Smooth muscle cell (in vitro differentiated cells): ENCODE measurements at regions not wholly inside any gene's neighbourhood (a gene's known extent, or its start where the extent isn't known, plus 50 kb on each side); places are given as distances from the start of the nearest gene placed in this dataset.

ENCODE experiments used
- DNase-seq: peaks from one replicate; lab custom pipeline; 2025; ENCODE audit not compliant: unreplicated experiment; lab: John Stamatoyannopoulos, UW
- H2AFZ ChIP-seq: fragments of 200-600 bp; sonication (generic); 2 replicates; pipeline ENCODE4 v1.6.0; 2016; ENCODE audit warnings: antibody characterized with exemption, low read depth, mild to moderate bottlenecking
- H3F3A ChIP-seq: fragments of 200-600 bp; sonication (generic); 2 replicates; pipeline ENCODE4 v1.6.0; 2017; ENCODE audit warnings: antibody characterized with exemption, low read depth
- H3K27ac ChIP-seq: fragments of 200-600 bp; sonication (generic); 2 replicates; pipeline ENCODE4 v1.5.1; 2016; ENCODE audit warnings: low read depth, mild to moderate bottlenecking
- H3K27me3 ChIP-seq: fragments of 200-600 bp; sonication (generic); 2 replicates; pipeline ENCODE4 v1.6.1; 2016; ENCODE audit warnings: low read depth, mild to moderate bottlenecking
- H3K36me3 ChIP-seq: fragments of 200-600 bp; sonication (generic); 2 replicates; pipeline ENCODE4 v1.5.1; 2016; ENCODE audit warnings: low read depth
- H3K4me1 ChIP-seq: fragments of 200-600 bp; sonication (generic); 2 replicates; pipeline ENCODE4 v1.5.1; 2016; ENCODE audit warnings: low read depth
- H3K4me2 ChIP-seq: fragments of 200-600 bp; sonication (generic); 2 replicates; pipeline ENCODE4 v1.6.0; 2016; ENCODE audit warnings: mild to moderate bottlenecking
- H3K4me3 ChIP-seq: fragments of 200-600 bp; sonication (generic); 2 replicates; pipeline ENCODE4 v1.5.1; 2016; ENCODE audit warnings: mild to moderate bottlenecking
- H3K79me2 ChIP-seq: fragments of 200-600 bp; sonication (generic); 2 replicates; pipeline ENCODE4 v1.6.0; 2016; ENCODE audit warnings: low read depth, mild to moderate bottlenecking
- H3K9ac ChIP-seq: fragments of 200-600 bp; sonication (generic); 2 replicates; pipeline ENCODE4 v1.6.0; 2016; ENCODE audit warnings: low read depth
- H3K9me3 ChIP-seq: fragments of 200-600 bp; sonication (generic); replicated peaks from 2 replicates; pipeline ENCODE4 v1.5.1; 2016; ENCODE audit warnings: low read depth
- H4K20me1 ChIP-seq: fragments of 200-600 bp; sonication (generic); 2 replicates; pipeline ENCODE4 v1.6.0; 2016; ENCODE audit warnings: low read depth
- WGBS: methylation state at CpG from one replicate; pipeline ENCODE4 v1.1.7; 2016; ENCODE audit warnings: low lambda C conversion rate; 5-methylcytosine and 5-hydroxymethylcytosine counted together
- TF ChIP-seq, protein P1 (sequence below): fragments of 200-600 bp; sonication (generic); IDR thresholded peaks from 2 replicates; pipeline ENCODE4 v1.5.1; 2017; ENCODE audit warnings: borderline replicate concordance, mild to moderate bottlenecking, antibody characterized with exemption; ENCODE audit not compliant: insufficient read depth, poor library complexity, severe bottlenecking

DNA sequence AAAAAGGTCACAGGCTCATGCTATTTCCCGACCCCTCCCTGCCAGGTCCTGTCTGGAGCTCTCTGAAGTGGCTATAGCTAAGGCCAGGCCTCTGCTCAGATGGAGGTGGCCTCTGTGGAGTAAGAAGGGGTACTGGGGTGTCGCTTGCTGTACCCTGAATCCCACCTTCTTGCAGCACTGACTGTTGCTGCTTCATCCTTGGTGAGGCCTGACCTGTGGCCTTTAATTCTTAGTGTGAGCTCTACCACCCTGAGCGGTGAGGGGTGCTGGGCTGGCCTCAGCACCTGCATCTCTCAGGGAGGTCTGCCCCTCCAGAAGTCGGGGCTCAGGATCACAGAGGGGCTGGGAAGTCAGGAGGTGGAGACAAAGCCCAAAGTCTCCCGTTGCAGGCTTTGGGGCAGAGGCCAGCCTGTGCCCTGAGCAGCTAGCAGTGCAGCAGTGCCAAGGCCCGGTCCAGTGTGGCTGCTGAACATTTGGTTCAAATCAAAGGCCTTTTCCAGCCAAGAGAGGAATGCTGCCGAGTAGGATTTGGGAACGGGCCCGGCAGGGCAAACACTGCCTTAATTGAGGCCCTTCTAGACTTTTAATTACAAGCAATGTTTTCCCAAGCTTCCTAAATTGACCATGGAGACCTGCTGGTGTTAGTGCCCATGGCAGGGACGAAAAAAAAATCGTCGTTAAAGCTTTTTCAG is 133.5 kb upstream of the HAAO start:
- Histone ChIP-seq H3K79me2 (no peaks in the 10 kb centered on the region), H3F3A (peaks cover 46% of the 10 kb centered on the region), H3K4me1 (peaks cover 84% of the 10 kb centered on the region), H3K27ac (peak overlapping the region; percentile 94), H3K9ac (peak overlapping the region; percentile 9), H3K27me3 (no peaks in the 10 kb centered on the region), H3K36me3 (no peaks in the 10 kb centered on the region), H4K20me1 (no peaks in the 10 kb centered on the region), H3K4me3 (no peak overlapping the region), H3K4me2 (peak overlapping the region; percentile 75), H3K9me3 (no peaks in the 10 kb centered on the region), H2AFZ (peak overlapping the region; percentile 12)
- TF ChIP-seq, protein P1, sequence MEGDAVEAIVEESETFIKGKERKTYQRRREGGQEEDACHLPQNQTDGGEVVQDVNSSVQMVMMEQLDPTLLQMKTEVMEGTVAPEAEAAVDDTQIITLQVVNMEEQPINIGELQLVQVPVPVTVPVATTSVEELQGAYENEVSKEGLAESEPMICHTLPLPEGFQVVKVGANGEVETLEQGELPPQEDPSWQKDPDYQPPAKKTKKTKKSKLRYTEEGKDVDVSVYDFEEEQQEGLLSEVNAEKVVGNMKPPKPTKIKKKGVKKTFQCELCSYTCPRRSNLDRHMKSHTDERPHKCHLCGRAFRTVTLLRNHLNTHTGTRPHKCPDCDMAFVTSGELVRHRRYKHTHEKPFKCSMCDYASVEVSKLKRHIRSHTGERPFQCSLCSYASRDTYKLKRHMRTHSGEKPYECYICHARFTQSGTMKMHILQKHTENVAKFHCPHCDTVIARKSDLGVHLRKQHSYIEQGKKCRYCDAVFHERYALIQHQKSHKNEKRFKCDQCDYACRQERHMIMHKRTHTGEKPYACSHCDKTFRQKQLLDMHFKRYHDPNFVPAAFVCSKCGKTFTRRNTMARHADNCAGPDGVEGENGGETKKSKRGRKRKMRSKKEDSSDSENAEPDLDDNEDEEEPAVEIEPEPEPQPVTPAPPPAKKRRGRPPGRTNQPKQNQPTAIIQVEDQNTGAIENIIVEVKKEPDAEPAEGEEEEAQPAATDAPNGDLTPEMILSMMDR = no peak
- DNase-seq = no peak
- WGBS = 53% methylated on average over 12 of the region's 12 CpGs

DNA sequence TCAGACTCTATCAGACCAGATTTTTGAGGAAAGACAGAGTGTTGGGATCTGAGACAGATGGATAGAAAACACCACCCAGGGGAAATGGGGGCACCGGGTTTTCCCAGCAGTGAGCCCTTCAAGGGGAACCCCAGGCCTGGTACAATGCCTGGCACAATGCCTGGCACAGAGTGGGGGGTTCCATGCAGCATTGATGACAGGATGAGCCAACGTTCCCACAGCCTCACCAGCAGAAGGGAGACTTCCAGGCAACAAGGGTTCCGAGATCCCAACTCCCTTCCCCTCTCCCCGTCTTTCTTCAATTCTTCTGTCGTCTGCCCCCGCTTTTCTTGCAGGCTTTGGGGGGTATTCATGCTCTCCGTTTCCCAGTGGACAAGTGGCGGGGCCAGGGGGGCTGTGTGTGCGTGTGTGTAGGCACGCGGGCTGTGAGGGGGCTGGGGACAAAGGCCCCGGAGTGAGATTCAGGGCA is 132.1 kb upstream of the HAAO start:
- Histone ChIP-seq H3K36me3 (no peaks in the 10 kb centered on the region), H2AFZ (peak overlapping the region; percentile 84)
- TF ChIP-seq, protein P1 = no peak

DNA sequence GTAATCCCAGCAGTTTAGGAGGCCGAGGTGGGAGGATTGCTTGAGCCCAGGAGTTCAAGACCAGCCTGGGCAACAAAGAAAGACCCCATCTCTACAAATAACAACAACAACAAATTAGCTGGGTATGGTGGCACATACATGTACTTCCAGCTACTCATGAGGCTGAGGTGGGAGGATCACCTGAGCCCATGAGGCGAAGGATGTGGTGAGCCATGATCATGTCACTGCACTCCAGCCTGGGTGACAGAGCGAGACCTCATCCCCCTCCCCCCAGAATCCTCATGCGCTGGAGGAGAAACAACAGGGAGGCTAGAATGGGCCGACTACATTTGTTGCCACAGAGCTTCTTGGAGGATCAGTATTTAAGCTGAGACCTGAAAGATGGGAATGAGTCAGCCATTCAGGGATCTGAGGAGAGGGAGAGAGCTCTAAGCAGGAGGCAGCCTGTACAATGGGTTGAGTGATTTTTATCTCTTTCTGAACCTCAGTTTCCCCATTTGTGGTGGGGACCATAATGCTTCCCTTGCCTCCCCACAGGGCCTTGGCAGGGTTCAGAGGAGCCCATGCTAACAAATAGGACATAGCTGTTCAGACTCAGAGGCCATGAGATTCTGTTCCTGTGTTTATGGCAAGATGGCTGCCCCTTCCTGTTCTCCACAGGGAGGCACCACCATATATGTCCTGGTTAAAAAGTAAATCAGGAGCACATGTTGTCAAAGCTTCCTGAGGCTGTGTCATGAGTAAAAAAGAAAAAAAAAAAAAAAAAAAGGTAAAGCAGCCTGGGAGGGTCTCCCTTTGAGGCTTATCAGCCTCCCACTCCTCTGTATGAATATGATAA is 131.4 kb upstream of the HAAO start:
- no peak overlapping the region for H2AFZ ChIP-seq
- WGBS = 42% methylated on average over 5 of the region's 5 CpGs
- H3K36me3 ChIP-seq = no peaks in the 10 kb centered on the region
- no peak overlapping the region for H3K4me3 ChIP-seq
- H3K79me2 ChIP-seq = no peaks in the 10 kb centered on the region
- peaks cover 67% of the 10 kb centered on the region for H3K4me1 ChIP-seq
- H3K4me2 ChIP-seq = peak overlapping the region; percentile 75
- peak overlapping the region; percentile 66 for H3K9ac ChIP-seq
- DNase-seq = no peak
- H3K9me3 ChIP-seq = no peaks in the 10 kb centered on the region
- H3F3A ChIP-seq = peaks cover 34% of the 10 kb centered on the region
- peak overlapping the region; percentile 94 for H3K27ac ChIP-seq
- TF ChIP-seq, protein P1 = no peak
- H4K20me1 ChIP-seq = no peaks in the 10 kb centered on the region
- H3K27me3 ChIP-seq = no peaks in the 10 kb centered on the region

More for the DNA sequence above, 132.1 kb upstream of the HAAO start:
- no peak for DNase-seq
- Histone ChIP-seq H3F3A (peaks cover 34% of the 10 kb centered on the region), H4K20me1 (no peaks in the 10 kb centered on the region), H3K9me3 (no peaks in the 10 kb centered on the region), H3K27me3 (no peaks in the 10 kb centered on the region), H3K4me2 (peak overlapping the region; percentile 75), H3K79me2 (no peaks in the 10 kb centered on the region), H3K4me3 (no peak overlapping the region), H3K27ac (peak overlapping the region; percentile 94), H3K9ac (peak overlapping the region; percentile 66), H3K4me1 (peaks cover 73% of the 10 kb centered on the region)
- 12% methylated on average over 11 of the region's 12 CpGs for WGBS
